ENCODE measurements at regions not wholly inside any gene's neighbourhood (a gene's known extent, or its start where the extent isn't known, plus 50 kb on each side); places are given as distances from the start of the nearest gene placed in this dataset.

DNA sequence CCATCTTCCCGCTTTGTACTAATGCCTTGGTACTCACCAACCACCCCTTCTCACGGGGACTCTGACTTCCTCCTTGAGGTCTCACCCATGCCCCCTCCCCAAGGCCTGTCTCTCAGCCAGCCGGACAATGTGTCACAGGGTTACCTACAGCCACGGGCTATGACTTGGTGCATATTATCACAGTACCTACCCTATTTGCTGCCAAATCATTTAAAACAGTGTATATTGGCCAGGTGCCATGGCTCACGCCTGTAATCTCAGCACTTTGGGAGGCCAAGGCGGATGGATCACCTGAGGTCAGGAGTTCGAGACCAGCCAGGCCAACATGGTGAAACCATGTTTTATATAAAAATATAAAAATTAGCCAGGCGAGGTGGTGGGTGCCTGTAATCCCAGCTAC lies 93.4 kb upstream of the TBL1XR1 start:
- no peak overlapping the region for H3K9ac ChIP-seq (ENCODE audit: low read depth in 1 of 2, low read length in 2 of 2)
- no peak overlapping the region for H3K27ac ChIP-seq (ENCODE audit: low read depth in 1 of 2, low read length in 2 of 2)
- H3K4me3 ChIP-seq (ENCODE audit: low read depth in 1 of 3, low read length in 3 of 3) = no peak overlapping the region
- H3K4me1 ChIP-seq (ENCODE audit: control insufficient read depth in 4 of 4, insufficient read depth in 4 of 4, low read length in 3 of 4) = no peaks in the 10 kb centered on the region
- TF ChIP-seq, protein P1, sequence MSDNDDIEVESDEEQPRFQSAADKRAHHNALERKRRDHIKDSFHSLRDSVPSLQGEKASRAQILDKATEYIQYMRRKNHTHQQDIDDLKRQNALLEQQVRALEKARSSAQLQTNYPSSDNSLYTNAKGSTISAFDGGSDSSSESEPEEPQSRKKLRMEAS (IDR thresholded peaks at IDR 0.05) = no peak
- TF ChIP-seq EGR1 (IDR thresholded peaks at IDR 0.05; ENCODE audit: low read depth in 2 of 2) (no peak), ZBTB33 (IDR thresholded peaks at IDR 0.05) (no peak), TAF1 (conservative IDR thresholded peaks at IDR 0.05) (no peak), GABPA (IDR thresholded peaks at IDR 0.05 in 1 of 2, conservative IDR thresholded peaks at IDR 0.05 in 1 of 2) (no peak), CTCF (IDR thresholded peaks at IDR 0.05; ENCODE audit: low read depth, low read length, missing input control) (no peak), NR2F2 (IDR thresholded peaks at IDR 0.05) (no peak), SP1 (IDR thresholded peaks at IDR 0.05) (no peak), HNF4G (IDR thresholded peaks at IDR 0.05) (no peak), JUND (IDR thresholded peaks at IDR 0.05) (no peak), RXRA (IDR thresholded peaks at IDR 0.05) (no peak), FOXA1 (IDR thresholded peaks at IDR 0.05) (no peak), HNF4A (conservative IDR thresholded peaks at IDR 0.05) (no peak), FOXA2 (IDR thresholded peaks at IDR 0.05) (no peak)
- TF ChIP-seq, protein P2, sequence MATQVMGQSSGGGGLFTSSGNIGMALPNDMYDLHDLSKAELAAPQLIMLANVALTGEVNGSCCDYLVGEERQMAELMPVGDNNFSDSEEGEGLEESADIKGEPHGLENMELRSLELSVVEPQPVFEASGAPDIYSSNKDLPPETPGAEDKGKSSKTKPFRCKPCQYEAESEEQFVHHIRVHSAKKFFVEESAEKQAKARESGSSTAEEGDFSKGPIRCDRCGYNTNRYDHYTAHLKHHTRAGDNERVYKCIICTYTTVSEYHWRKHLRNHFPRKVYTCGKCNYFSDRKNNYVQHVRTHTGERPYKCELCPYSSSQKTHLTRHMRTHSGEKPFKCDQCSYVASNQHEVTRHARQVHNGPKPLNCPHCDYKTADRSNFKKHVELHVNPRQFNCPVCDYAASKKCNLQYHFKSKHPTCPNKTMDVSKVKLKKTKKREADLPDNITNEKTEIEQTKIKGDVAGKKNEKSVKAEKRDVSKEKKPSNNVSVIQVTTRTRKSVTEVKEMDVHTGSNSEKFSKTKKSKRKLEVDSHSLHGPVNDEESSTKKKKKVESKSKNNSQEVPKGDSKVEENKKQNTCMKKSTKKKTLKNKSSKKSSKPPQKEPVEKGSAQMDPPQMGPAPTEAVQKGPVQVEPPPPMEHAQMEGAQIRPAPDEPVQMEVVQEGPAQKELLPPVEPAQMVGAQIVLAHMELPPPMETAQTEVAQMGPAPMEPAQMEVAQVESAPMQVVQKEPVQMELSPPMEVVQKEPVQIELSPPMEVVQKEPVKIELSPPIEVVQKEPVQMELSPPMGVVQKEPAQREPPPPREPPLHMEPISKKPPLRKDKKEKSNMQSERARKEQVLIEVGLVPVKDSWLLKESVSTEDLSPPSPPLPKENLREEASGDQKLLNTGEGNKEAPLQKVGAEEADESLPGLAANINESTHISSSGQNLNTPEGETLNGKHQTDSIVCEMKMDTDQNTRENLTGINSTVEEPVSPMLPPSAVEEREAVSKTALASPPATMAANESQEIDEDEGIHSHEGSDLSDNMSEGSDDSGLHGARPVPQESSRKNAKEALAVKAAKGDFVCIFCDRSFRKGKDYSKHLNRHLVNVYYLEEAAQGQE (IDR thresholded peaks at IDR 0.05) = no peak
- H3K27me3 ChIP-seq (ENCODE audit: control insufficient read depth in 4 of 4, insufficient read depth in 4 of 4, low read length in 3 of 4) = no peaks in the 10 kb centered on the region
- WGBS = 57% methylated on average over 8 of the region's 8 CpGs
- DNase-seq (ENCODE audit: low spot score) = no peak
- H3K36me3 ChIP-seq (ENCODE audit: control insufficient read depth in 4 of 4, insufficient read depth in 3 of 4, low read depth in 1 of 4, low read length in 3 of 4) = no peaks in the 10 kb centered on the region
- no peaks in the 10 kb centered on the region for H3K9me3 ChIP-seq (ENCODE audit: control insufficient read depth in 4 of 4, low read length in 3 of 4)

GRCh38 chr3:177294221-177294620 lies 96.9 kb upstream of the TBL1XR1 start:
- no peaks in the 10 kb centered on the region for H3K36me3 ChIP-seq (ENCODE audit: control insufficient read depth in 4 of 4, insufficient read depth in 3 of 4, low read depth in 1 of 4, low read length in 3 of 4)
- DNase-seq (ENCODE audit: low spot score) = no peak
- 84% methylated on average over 4 of the region's 4 CpGs for WGBS
- no peak overlapping the region for H3K9ac ChIP-seq (ENCODE audit: low read depth in 1 of 2, low read length in 2 of 2)
- H3K27me3 ChIP-seq (ENCODE audit: control insufficient read depth in 4 of 4, insufficient read depth in 4 of 4, low read length in 3 of 4) = no peaks in the 10 kb centered on the region
- no peak overlapping the region for H3K4me3 ChIP-seq (ENCODE audit: low read depth in 1 of 3, low read length in 3 of 3)
- TF ChIP-seq HNF4A (conservative IDR thresholded peaks at IDR 0.05) (no peak), FOXA2 (IDR thresholded peaks at IDR 0.05) (no peak), EGR1 (IDR thresholded peaks at IDR 0.05; ENCODE audit: low read depth in 2 of 2) (no peak), FOXA1 (IDR thresholded peaks at IDR 0.05) (no peak), SP1 (IDR thresholded peaks at IDR 0.05) (no peak), NR2F2 (IDR thresholded peaks at IDR 0.05) (no peak), HNF4G (IDR thresholded peaks at IDR 0.05) (no peak), YY1 (IDR thresholded peaks at IDR 0.05) (no peak), ZBTB33 (IDR thresholded peaks at IDR 0.05) (no peak), JUND (IDR thresholded peaks at IDR 0.05) (no peak)
- no peak overlapping the region for H3K27ac ChIP-seq (ENCODE audit: low read depth in 1 of 2, low read length in 2 of 2)
- no peaks in the 10 kb centered on the region for H3K9me3 ChIP-seq (ENCODE audit: control insufficient read depth in 4 of 4, low read length in 3 of 4)
- H3K4me1 ChIP-seq (ENCODE audit: control insufficient read depth in 4 of 4, insufficient read depth in 4 of 4, low read length in 3 of 4) = no peaks in the 10 kb centered on the region
